Hepatocyte (in vitro differentiated cells): ENCODE measurements at regions not wholly inside any gene's neighbourhood (a gene's known extent, or its start where the extent isn't known, plus 50 kb on each side); places are given as distances from the start of the nearest gene placed in this dataset.

ENCODE experiments used
- EZH2 ChIP-seq: fragments of 200-600 bp; sonication (generic); IDR thresholded peaks from 2 replicates; pipeline ENCODE4 v1.6.1; 2016; ENCODE audit warnings: antibody characterized with exemption, mild to moderate bottlenecking, borderline replicate concordance
- EZH2phosphoT487 ChIP-seq: fragments of 200-600 bp; sonication (generic); IDR thresholded peaks from one replicate; pipeline ENCODE4 v1.6.1; 2018; ENCODE audit warnings: antibody characterized with exemption, mild to moderate bottlenecking, low read depth, moderate library complexity; ENCODE audit not compliant: unreplicated experiment, severe bottlenecking
- TF ChIP-seq, protein P1 (sequence below): fragments of 200-600 bp; sonication (generic); IDR thresholded peaks from 2 replicates; pipeline ENCODE4 v1.5.1; 2016; ENCODE audit warnings: antibody characterized with exemption, mild to moderate bottlenecking; ENCODE audit not compliant: poor library complexity

DNA sequence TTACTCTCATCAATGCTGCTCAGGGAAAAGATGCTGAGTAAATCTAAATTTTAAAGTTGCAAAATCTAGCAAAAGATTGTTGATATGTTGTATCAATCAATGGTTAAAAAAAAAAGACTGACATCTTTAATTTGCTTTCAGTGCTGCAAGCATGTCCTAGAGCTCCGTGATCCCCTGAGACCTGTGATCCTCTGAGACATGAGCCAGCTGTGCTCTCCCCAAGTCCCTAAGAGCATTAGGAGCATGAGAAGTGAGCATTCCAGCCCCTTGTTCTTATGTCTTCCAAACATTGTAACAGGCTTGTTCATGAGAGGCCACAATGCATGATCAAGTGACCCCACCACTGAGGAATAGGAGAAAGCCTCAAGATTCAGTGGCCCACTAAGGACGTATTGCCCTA is 116.6 kb downstream of the DAD1 start:
- TF ChIP-seq, protein P1, sequence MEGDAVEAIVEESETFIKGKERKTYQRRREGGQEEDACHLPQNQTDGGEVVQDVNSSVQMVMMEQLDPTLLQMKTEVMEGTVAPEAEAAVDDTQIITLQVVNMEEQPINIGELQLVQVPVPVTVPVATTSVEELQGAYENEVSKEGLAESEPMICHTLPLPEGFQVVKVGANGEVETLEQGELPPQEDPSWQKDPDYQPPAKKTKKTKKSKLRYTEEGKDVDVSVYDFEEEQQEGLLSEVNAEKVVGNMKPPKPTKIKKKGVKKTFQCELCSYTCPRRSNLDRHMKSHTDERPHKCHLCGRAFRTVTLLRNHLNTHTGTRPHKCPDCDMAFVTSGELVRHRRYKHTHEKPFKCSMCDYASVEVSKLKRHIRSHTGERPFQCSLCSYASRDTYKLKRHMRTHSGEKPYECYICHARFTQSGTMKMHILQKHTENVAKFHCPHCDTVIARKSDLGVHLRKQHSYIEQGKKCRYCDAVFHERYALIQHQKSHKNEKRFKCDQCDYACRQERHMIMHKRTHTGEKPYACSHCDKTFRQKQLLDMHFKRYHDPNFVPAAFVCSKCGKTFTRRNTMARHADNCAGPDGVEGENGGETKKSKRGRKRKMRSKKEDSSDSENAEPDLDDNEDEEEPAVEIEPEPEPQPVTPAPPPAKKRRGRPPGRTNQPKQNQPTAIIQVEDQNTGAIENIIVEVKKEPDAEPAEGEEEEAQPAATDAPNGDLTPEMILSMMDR, result no peak
- TF ChIP-seq EZH2 (no peak), EZH2phosphoT487 (no peak)
